WTC11 (cell line): ENCODE measurements at regions not wholly inside any gene's neighbourhood (a gene's known extent, or its start where the extent isn't known, plus 50 kb on each side); places are given as distances from the start of the nearest gene placed in this dataset.

Source experiments
- ATAC-seq: fragments of 200-7000 bp; cut with Tn5 transposase; 2 replicates; pipeline ENCODE4 v1.10.0; 2021; ENCODE audit warnings: mild to moderate bottlenecking, moderate library complexity
- CTCF ChIA-PET: fragments of 300-600 bp; sonication (Branson Sonifier 250); formaldehyde crosslinking; loops from one replicate; lab custom pipeline; 2021; ENCODE audit warnings: antibody characterized with exemption; lab: Charles Lee
- POLR2A ChIA-PET: fragments of 350-600 bp; sonication (Branson Sonifier 250); formaldehyde crosslinking; loops from one replicate; lab custom pipeline; 2021; ENCODE audit warnings: antibody characterized with exemption; lab: Charles Lee
- DNase-seq: peaks from one replicate; pipeline ENCODE4 v3.0.0; 2021; ENCODE audit warnings: low spot score
- H3K27ac Mint-ChIP-seq: 2 replicates; pipeline ENCODE4 v1.8.0; 2021; ENCODE audit warnings: mixed read lengths
- H3K27me3 Mint-ChIP-seq: 2 replicates; pipeline ENCODE4 v1.8.0; 2021; ENCODE audit warnings: low read depth, mild to moderate bottlenecking, moderate library complexity, mixed read lengths
- H3K36me3 Mint-ChIP-seq: 2 replicates; pipeline ENCODE4 v1.8.0; 2021; ENCODE audit warnings: mixed read lengths
- H3K4me1 Mint-ChIP-seq: 2 replicates; pipeline ENCODE4 v1.8.0; 2022; ENCODE audit warnings: mixed read lengths
- H3K4me3 Mint-ChIP-seq: 2 replicates; pipeline ENCODE4 v1.8.0; 2021; ENCODE audit warnings: mild to moderate bottlenecking, moderate library complexity, mixed read lengths
- H3K9me3 Mint-ChIP-seq: 2 replicates; pipeline ENCODE4 v1.8.0; 2021; ENCODE audit warnings: mixed read lengths
- AFF4 ChIP-seq: sonication (generic); formaldehyde crosslinking; IDR thresholded peaks from 2 replicates; pipeline ENCODE4 v1.8.1; 2023; ENCODE audit warnings: mild to moderate bottlenecking, missing genetic modification reagents, borderline replicate concordance
- ATF2 ChIP-seq: sonication (generic); formaldehyde crosslinking; IDR thresholded peaks from 2 replicates; pipeline ENCODE4 v1.8.1; 2022; ENCODE audit warnings: low read depth, missing genetic modification reagents, borderline replicate concordance
- CBFB ChIP-seq: sonication (generic); formaldehyde crosslinking; IDR thresholded peaks from 2 replicates; pipeline ENCODE4 v1.8.1; 2022; ENCODE audit warnings: mild to moderate bottlenecking, low read depth, missing genetic modification reagents
- CTCF ChIP-seq: fragments of 200-600 bp; IDR thresholded peaks from 2 replicates; pipeline ENCODE4 v1.8.0; 2022; ENCODE audit warnings: antibody characterized with exemption
- ESRRA ChIP-seq: sonication (generic); formaldehyde crosslinking; IDR thresholded peaks from 2 replicates; pipeline ENCODE4 v1.8.1; 2022; ENCODE audit warnings: mild to moderate bottlenecking, missing genetic modification reagents, borderline replicate concordance
- GRHL2 ChIP-seq: fragments of 250-450 bp; sonication (Bioruptor Pico); IDR thresholded peaks from 2 replicates; pipeline ENCODE4 v1.8.0; 2022; ENCODE audit warnings: mild to moderate bottlenecking, moderate library complexity; ENCODE audit not compliant: insufficient replicate concordance, severe bottlenecking
- MAX ChIP-seq: sonication (generic); formaldehyde crosslinking; IDR thresholded peaks from 2 replicates; pipeline ENCODE4 v1.8.0; 2022; ENCODE audit warnings: mild to moderate bottlenecking, missing genetic modification reagents
- NR1H2 ChIP-seq: sonication (generic); formaldehyde crosslinking; IDR thresholded peaks from 2 replicates; pipeline ENCODE4 v1.9.0; 2021; ENCODE audit warnings: mild to moderate bottlenecking, moderate library complexity, missing genetic modification reagents
- OVOL2 ChIP-seq: fragments of 250-450 bp; sonication (Bioruptor Pico); IDR thresholded peaks from 2 replicates; pipeline ENCODE4 v1.9.0; 2021; ENCODE audit warnings: mild to moderate bottlenecking, borderline replicate concordance
- PRDM15 ChIP-seq: sonication (generic); formaldehyde crosslinking; IDR thresholded peaks from 2 replicates; pipeline ENCODE4 v1.8.0; 2022; ENCODE audit warnings: missing genetic modification reagents
- RORB ChIP-seq: fragments of 250-450 bp; sonication (Bioruptor Pico); IDR thresholded peaks from 2 replicates; pipeline ENCODE4 v1.9.0; 2021; ENCODE audit warnings: mild to moderate bottlenecking
- SP1 ChIP-seq: sonication (generic); formaldehyde crosslinking; conservative IDR thresholded peaks from 2 replicates; pipeline ENCODE4 v1.8.1; 2022; ENCODE audit warnings: missing genetic modification reagents
- TEAD1 ChIP-seq: sonication (generic); formaldehyde crosslinking; IDR thresholded peaks from 2 replicates; pipeline ENCODE4 v1.8.0; 2022; ENCODE audit warnings: mild to moderate bottlenecking, missing genetic modification reagents
- USF2 ChIP-seq: sonication (generic); formaldehyde crosslinking; IDR thresholded peaks from 2 replicates; pipeline ENCODE4 v1.8.1; 2023; ENCODE audit warnings: mild to moderate bottlenecking, missing genetic modification reagents, moderate library complexity
- ZNF232 ChIP-seq: sonication (generic); formaldehyde crosslinking; IDR thresholded peaks from 2 replicates; pipeline ENCODE4 v1.8.0; 2022; ENCODE audit warnings: mild to moderate bottlenecking, missing genetic modification reagents
- ZNF317 ChIP-seq: sonication (generic); formaldehyde crosslinking; IDR thresholded peaks from 2 replicates; pipeline ENCODE4 v1.8.1; 2023; ENCODE audit warnings: low read depth, mild to moderate bottlenecking, moderate library complexity, missing genetic modification reagents, borderline replicate concordance
- ZNF396 ChIP-seq: fragments of 250-450 bp; sonication (Bioruptor Pico); IDR thresholded peaks from 2 replicates; pipeline ENCODE4 v1.8.0; 2021; ENCODE audit warnings: mild to moderate bottlenecking, moderate library complexity, borderline replicate concordance
- ZNF512 ChIP-seq: sonication (generic); formaldehyde crosslinking; IDR thresholded peaks from 2 replicates; pipeline ENCODE4 v1.8.1; 2022; ENCODE audit warnings: missing genetic modification reagents, borderline replicate concordance
- ZNF671 ChIP-seq: fragments of 250-450 bp; sonication (Bioruptor Pico); IDR thresholded peaks from 2 replicates; pipeline ENCODE4 v1.8.0; 2021; ENCODE audit warnings: mild to moderate bottlenecking

- no peak for DNase-seq
- Mint-ChIP-seq H3K36me3 (peaks cover 20% of the 10 kb centered on the region), H3K9me3 (peaks cover 27% of the 10 kb centered on the region), H3K4me1 (no peaks in the 10 kb centered on the region), H3K27ac (no peak overlapping the region)
- POLR2A ChIA-PET = no interaction called here
- no peak for ATAC-seq
- CTCF ChIA-PET = no interaction called here
- TF ChIP-seq ESRRA (CRISPR knock-in tag) (no peak), MAX (CRISPR knock-in tag) (no peak), OVOL2 (no peak), AFF4 (CRISPR knock-in tag) (no peak), GRHL2 (CRISPR knock-in tag) (no peak), ATF2 (CRISPR knock-in tag) (no peak), CBFB (no peak), ZNF232 (no peak), SP1 (no peak), PRDM15 (CRISPR knock-in tag) (no peak), ZNF396 (CRISPR knock-in tag) (no peak), ZNF317 (CRISPR knock-in tag) (no peak), CTCF (no peak)
- TF ChIP-seq, all 79 proteins: peak for 0
- Mint-ChIP-seq H3K4me3 (no peak overlapping the region), H3K27me3 (no peaks in the 10 kb centered on the region)
Observed at GRCh38 chr1:80248886-80249285, 1242.4 kb upstream of the ADGRL4 start.

GRCh38 chr1:80245813-80246212 is 1239.3 kb upstream of the ADGRL4 start:
- ChIA-PET POLR2A (no interaction called here), CTCF (no interaction called here)
- Mint-ChIP-seq H3K27ac (no peak overlapping the region), H3K36me3 (peaks cover 20% of the 10 kb centered on the region), H3K9me3 (peaks cover 24% of the 10 kb centered on the region), H3K4me3 (no peak overlapping the region), H3K4me1 (no peaks in the 10 kb centered on the region), H3K27me3 (no peaks in the 10 kb centered on the region)
- TF ChIP-seq TEAD1 (CRISPR knock-in tag) (no peak), ZNF512 (no peak), RORB (CRISPR knock-in tag) (no peak), USF2 (no peak), ZNF671 (no peak), NR1H2 (CRISPR knock-in tag) (no peak)
- DNase-seq (no peak), ATAC-seq (no peak)
